ENCODE measurements at regions not wholly inside any gene's neighbourhood (a gene's known extent, or its start where the extent isn't known, plus 50 kb on each side); places are given as distances from the start of the nearest gene placed in this dataset.

- TF ChIP-seq BCL6B (tag by site-specific recombination; IDR thresholded peaks at IDR 0.05) = no peak
- TF ChIP-seq ZSCAN5A (tag by site-specific recombination; IDR thresholded peaks at IDR 0.05) = no peak
- TF ChIP-seq ZNF23 (tag by site-specific recombination; IDR thresholded peaks at IDR 0.05; ENCODE audit: borderline replicate concordance) = no peak
- no peak for TF ChIP-seq ZNF664 (tag by site-specific recombination; IDR thresholded peaks at IDR 0.05)
- no peak for TF ChIP-seq ZNF830 (tag by site-specific recombination; IDR thresholded peaks at IDR 0.05; ENCODE audit: low read depth)
- peak; percentile 24; the same call in 1 of the 2 replicates for TF ChIP-seq ZNF184 (tag by site-specific recombination; IDR thresholded peaks at IDR 0.05)
- TF ChIP-seq GLIS1 (tag by site-specific recombination; IDR thresholded peaks at IDR 0.05) = no peak
- TF ChIP-seq SCRT1 (tag by site-specific recombination; IDR thresholded peaks at IDR 0.05; ENCODE audit: borderline replicate concordance) = no peak
- 0 out of 2 replicates have a peak, but pooled peaks have one; percentile 5 for TF ChIP-seq FEZF1 (tag by site-specific recombination; IDR thresholded peaks at IDR 0.05)
- TF ChIP-seq ZNF223 (tag by site-specific recombination; IDR thresholded peaks at IDR 0.05) = no peak
- TF ChIP-seq ZFP41 (tag by site-specific recombination; IDR thresholded peaks at IDR 0.05; ENCODE audit: borderline replicate concordance) = no peak
- TF ChIP-seq ZNF302 (tag by site-specific recombination; IDR thresholded peaks at IDR 0.05; ENCODE audit: low read depth) = no peak
- no peak for TF ChIP-seq ZNF416 (tag by site-specific recombination; IDR thresholded peaks at IDR 0.05)
- no peak for TF ChIP-seq ZNF501 (tag by site-specific recombination; IDR thresholded peaks at IDR 0.05)
- TF ChIP-seq ZNF704 (tag by site-specific recombination; IDR thresholded peaks at IDR 0.05) = no peak
- TF ChIP-seq ZNF571 (tag by site-specific recombination; IDR thresholded peaks at IDR 0.05) = no peak
- TF ChIP-seq ZNF701 (tag by site-specific recombination; IDR thresholded peaks at IDR 0.05) = no peak
- no peak for TF ChIP-seq ZIC2 (tag by site-specific recombination; IDR thresholded peaks at IDR 0.05)
- TF ChIP-seq ZNF530 (tag by site-specific recombination; IDR thresholded peaks at IDR 0.05; ENCODE audit: low read depth) = no peak
- no peak for TF ChIP-seq IKZF3 (tag by site-specific recombination; IDR thresholded peaks at IDR 0.05)
- no peak for TF ChIP-seq ZNF654 (tag by site-specific recombination; IDR thresholded peaks at IDR 0.05; ENCODE audit: low read depth)
- no peak for TF ChIP-seq MEIS1 (CRISPR knock-in tag; IDR thresholded peaks at IDR 0.05; ENCODE audit: borderline replicate concordance)
- TF ChIP-seq ZNF837 (tag by site-specific recombination; IDR thresholded peaks at IDR 0.05) = no peak
- TF ChIP-seq ZBTB1 (tag by site-specific recombination; IDR thresholded peaks at IDR 0.05) = no peak
- TF ChIP-seq ZNF645 (tag by site-specific recombination; IDR thresholded peaks at IDR 0.05) = no peak
- no peak for TF ChIP-seq ZNF843 (tag by site-specific recombination; IDR thresholded peaks at IDR 0.05)
- TF ChIP-seq PBX3 (CRISPR knock-in tag; IDR thresholded peaks at IDR 0.05) = no peak
- no peak for TF ChIP-seq TCF7L2 (IDR thresholded peaks at IDR 0.05; ENCODE audit: borderline replicate concordance, low read depth, low read length)
- no peak for TF ChIP-seq ZNF623 (tag by site-specific recombination; IDR thresholded peaks at IDR 0.05)
- no peak for TF ChIP-seq KLF7 (tag by site-specific recombination; IDR thresholded peaks at IDR 0.05; ENCODE audit: borderline replicate concordance)
These were observed 149.6 kb downstream of the ZNF608 start (continued) for GRCh38 chr5:124596595-124597421.

Measured in HEK293 (cell line).